H1 (cell line): ENCODE measurements at regions not wholly inside any gene's neighbourhood (a gene's known extent, or its start where the extent isn't known, plus 50 kb on each side); places are given as distances from the start of the nearest gene placed in this dataset.

ENCODE experiments used
- CTCF ChIA-PET: fragments of 300-600 bp; sonication (Branson Sonifier 250); formaldehyde crosslinking; loops from one replicate; lab custom pipeline; 2021; ENCODE audit not compliant: partially characterized antibody; lab: Charles Lee
- POLR2A ChIA-PET: fragments of 300-600 bp; sonication (Branson Sonifier 250); formaldehyde crosslinking; loops from one replicate; lab custom pipeline; 2021; ENCODE audit warnings: inconsistent platforms; ENCODE audit not compliant: partially characterized antibody; lab: Charles Lee
- DNase-seq, 2 experiments: peaks; one replicate each; pipeline versions ENCODE4 v3.0.0 to v3.0.0-alpha.2; 2010 to 2022; ENCODE audit warnings: low spot score in 2 of 2, low read depth in 1 of 2, mixed read lengths in 1 of 2
- FAIRE-seq: peaks from 2 replicates; lab custom pipeline; 2011; peaks lifted over from hg19 to GRCh38; lab: Jason Lieb, UNC
- H2AFZ ChIP-seq: 2 replicates; pipeline ENCODE4 v1.8.1; 2012; ENCODE audit warnings: low read length, inconsistent platforms
- H2AK5ac ChIP-seq: 2 replicates; pipeline ENCODE4 v1.6.1; 2013; ENCODE audit warnings: low read depth, low read length
- H2BK120ac ChIP-seq: replicated peaks from 2 replicates; pipeline ENCODE3; 2013; ENCODE audit warnings: low read depth, low read length, inconsistent platforms
- H2BK12ac ChIP-seq: 2 replicates; pipeline ENCODE4 v1.6.1; 2013; ENCODE audit warnings: low read depth, low read length
- H2BK15ac ChIP-seq: 2 replicates; pipeline ENCODE4 v1.6.1; 2013; ENCODE audit warnings: low read length
- H2BK20ac ChIP-seq: 2 replicates; pipeline ENCODE4 v1.6.1; 2013; ENCODE audit warnings: low read length
- H2BK5ac ChIP-seq: 2 replicates; pipeline ENCODE4 v1.6.1; 2013; ENCODE audit warnings: low read depth, low read length
- H3K14ac ChIP-seq: 2 replicates; pipeline ENCODE4 v1.6.1; 2013; ENCODE audit warnings: inconsistent platforms; ENCODE audit not compliant: insufficient read length
- H3K18ac ChIP-seq: 2 replicates; pipeline ENCODE4 v1.6.1; 2013; ENCODE audit warnings: low read length; ENCODE audit errors: extremely low read depth
- H3K23ac ChIP-seq: 2 replicates; pipeline ENCODE4 v1.6.1; 2013; ENCODE audit warnings: inconsistent platforms; ENCODE audit not compliant: insufficient read length
- H3K23me2 ChIP-seq: 2 replicates; pipeline ENCODE4 v1.6.1; 2013; ENCODE audit warnings: low read depth, low read length
- H3K27ac ChIP-seq: 2 replicates; pipeline ENCODE4 v1.6.1; 2011; ENCODE audit warnings: low read depth, low read length, inconsistent platforms
- H3K27me3 ChIP-seq, 4 experiments: replicated peaks in 1 of 4; 1 replicate in 1 of 4; 2 replicates in 3 of 4; pipeline versions ENCODE4 v1.6.1 to v1.8.1; 2011 to 2013; ENCODE audit warnings: low read length in 3 of 4, mild to moderate bottlenecking in 3 of 4, inconsistent platforms in 2 of 4, mixed read lengths in 2 of 4, moderate library complexity in 1 of 4; ENCODE audit not compliant: control insufficient read depth in 3 of 4, insufficient read depth in 3 of 4; ENCODE audit errors: extremely low read depth in 1 of 4
- H3K36me3 ChIP-seq, 4 experiments: 2 replicates each; pipeline versions ENCODE4 v1.6.1 to v1.8.1; 2011 to 2013; ENCODE audit warnings: mild to moderate bottlenecking in 4 of 4, low read length in 3 of 4, moderate library complexity in 2 of 4, control low read depth in 1 of 4, inconsistent platforms in 1 of 4; ENCODE audit not compliant: insufficient read depth in 4 of 4, control insufficient read depth in 2 of 4
- H3K4ac ChIP-seq: replicated peaks from 2 replicates; pipeline ENCODE3; 2013; ENCODE audit warnings: low read length, low read depth, mixed read lengths, inconsistent platforms; ENCODE audit not compliant: insufficient read length
- H3K4me1 ChIP-seq, 4 experiments: replicated peaks in 1 of 4; 1 replicate in 1 of 4; 2 replicates in 3 of 4; pipeline versions ENCODE4 v1.6.1 to v1.8.1; 2011 to 2013; ENCODE audit warnings: low read length in 3 of 4, inconsistent platforms in 2 of 4, mixed read lengths in 1 of 4; ENCODE audit not compliant: insufficient read depth in 4 of 4, control insufficient read depth in 3 of 4
- H3K4me2 ChIP-seq, 2 experiments: 2 replicates each; pipeline versions ENCODE4 v1.6.1 to v1.8.1; 2011 to 2013; ENCODE audit warnings: low read depth in 2 of 2, low read length in 2 of 2, control low read depth in 1 of 2, inconsistent platforms in 1 of 2, mild to moderate bottlenecking in 1 of 2; ENCODE audit not compliant: insufficient read depth in 1 of 2
- H3K4me3 ChIP-seq, 4 experiments: fragments of 200-600, 300-600 bp in 1 of 4; sonication (generic), shearing (Covaris generic), sonication (Bioruptor Twin) in 1 of 4; 2 replicates each; pipeline versions ENCODE4 v1.5.1 to v1.8.1; 2011 to 2016; ENCODE audit warnings: low read length in 4 of 4, low read depth in 3 of 4, control low read depth in 2 of 4, inconsistent platforms in 2 of 4, mild to moderate bottlenecking in 2 of 4, mixed read lengths in 1 of 4, moderate library complexity in 1 of 4; ENCODE audit not compliant: insufficient read depth in 2 of 4; ENCODE audit errors: extremely low read depth in 1 of 4
- H3K56ac ChIP-seq: replicated peaks from 2 replicates; pipeline ENCODE3; 2013; ENCODE audit warnings: low read depth, mild to moderate bottlenecking, mixed read lengths, low read length, inconsistent platforms; ENCODE audit not compliant: insufficient read length
- H3K79me1 ChIP-seq: 2 replicates; pipeline ENCODE4 v1.6.1; 2013; ENCODE audit warnings: low read depth, low read length, control low read depth
- H3K79me2 ChIP-seq, 2 experiments: 2 replicates each; pipeline versions ENCODE4 v1.6.1 to v1.8.1; 2012 to 2013; ENCODE audit warnings: low read length in 2 of 2, mild to moderate bottlenecking in 2 of 2, inconsistent platforms in 1 of 2; ENCODE audit not compliant: insufficient read depth in 2 of 2, control insufficient read depth in 1 of 2
- H3K9ac ChIP-seq, 4 experiments: replicated peaks in 1 of 4; 1 replicate in 1 of 4; 2 replicates in 3 of 4; pipeline versions ENCODE4 v1.6.1 to v1.8.1; 2011 to 2013; ENCODE audit warnings: low read depth in 3 of 4, low read length in 3 of 4, control low read depth in 2 of 4, mild to moderate bottlenecking in 2 of 4, moderate library complexity in 2 of 4, inconsistent platforms in 1 of 4; ENCODE audit errors: extremely low read depth in 1 of 4
- H3K9me3 ChIP-seq, 2 experiments: 2 replicates each; pipeline versions ENCODE4 v1.6.1 to v1.8.1; 2012 to 2013; ENCODE audit warnings: mild to moderate bottlenecking in 2 of 2, moderate library complexity in 2 of 2, control low read depth in 1 of 2, inconsistent platforms in 1 of 2, low read depth in 1 of 2, low read length in 1 of 2, mixed read lengths in 1 of 2; ENCODE audit not compliant: insufficient read depth in 2 of 2
- H4K20me1 ChIP-seq, 2 experiments: replicated peaks in 1 of 2; 2 replicates each; pipeline versions ENCODE3 to v1.8.1; 2011 to 2013; ENCODE audit warnings: inconsistent platforms in 2 of 2, low read length in 2 of 2, mild to moderate bottlenecking in 1 of 2; ENCODE audit not compliant: insufficient read depth in 2 of 2, control insufficient read depth in 1 of 2
- H4K5ac ChIP-seq: 2 replicates; pipeline ENCODE4 v1.6.1; 2013; ENCODE audit warnings: low read length, low read depth, mixed read lengths, inconsistent platforms; ENCODE audit not compliant: insufficient read length
- H4K8ac ChIP-seq: 2 replicates; pipeline ENCODE4 v1.8.0; 2013; ENCODE audit warnings: mild to moderate bottlenecking, moderate library complexity, low read length, inconsistent platforms; ENCODE audit not compliant: insufficient read depth; ENCODE audit errors: extremely low read depth
- H4K91ac ChIP-seq: replicated peaks from 2 replicates; pipeline ENCODE3; 2013; ENCODE audit warnings: low read length, mixed read lengths, inconsistent platforms; ENCODE audit not compliant: insufficient read length
- BCL11A ChIP-seq, 2 experiments: IDR thresholded peaks; one replicate each; pipeline ENCODE4 v1.6.1; 2011; ENCODE audit warnings: low read depth in 2 of 2, low read length in 2 of 2, mild to moderate bottlenecking in 2 of 2
- BRCA1 ChIP-seq: IDR thresholded peaks from 2 replicates; pipeline ENCODE4 v1.6.1; 2012; ENCODE audit warnings: low read depth, low read length, improper control_type of control experiment
- CTBP2 ChIP-seq: IDR thresholded peaks from 2 replicates; pipeline ENCODE4 v1.7.0; 2011; ENCODE audit warnings: borderline replicate concordance, mild to moderate bottlenecking, moderate library complexity, mixed read lengths, low read length; ENCODE audit not compliant: insufficient read depth, insufficient read length
- EZH2 ChIP-seq: fragments of 200-600 bp; sonication (generic); IDR thresholded peaks from 2 replicates; pipeline ENCODE4 v1.7.1; 2012; ENCODE audit warnings: low read depth, mild to moderate bottlenecking, moderate library complexity, low read length, inconsistent platforms; ENCODE audit not compliant: severe bottlenecking
- KDM4A ChIP-seq: IDR thresholded peaks from one replicate; pipeline ENCODE4 v1.7.1; 2012; ENCODE audit warnings: low read depth, mild to moderate bottlenecking, moderate library complexity, low read length, inconsistent platforms; ENCODE audit not compliant: severe bottlenecking
- POLR2AphosphoS5 ChIP-seq: IDR thresholded peaks from 2 replicates; pipeline ENCODE4 v1.6.1; 2011; ENCODE audit warnings: low read depth, low read length
- SIN3A ChIP-seq, 2 experiments: IDR thresholded peaks in 1 of 2; conservative IDR thresholded peaks in 1 of 2; 2 replicates each; pipeline ENCODE4 v1.6.1; 2011 to 2012; ENCODE audit warnings: low read length in 2 of 2, improper control_type of control experiment in 1 of 2, low read depth in 1 of 2, mild to moderate bottlenecking in 1 of 2
- SP4 ChIP-seq: IDR thresholded peaks from 2 replicates; pipeline ENCODE4 v1.6.1; 2012; ENCODE audit warnings: low read length, inconsistent platforms
- WGBS, 2 experiments: shearing (Covaris generic) in 1 of 2; methylation state at CpG; one replicate each; pipeline versions ENCODE4 v1.1.6 to v1.1.7; 2013 to 2015; ENCODE audit warnings: low lambda C conversion rate in 2 of 2, mixed read lengths in 2 of 2, inconsistent platforms in 1 of 2, low coverage in 1 of 2, missing lambda C conversion rate in 1 of 2; ENCODE audit not compliant: insufficient replicate concordance in 2 of 2, insufficient coverage in 1 of 2, insufficient read length in 1 of 2; ENCODE audit errors: extremely low coverage in 1 of 2, missing lambda C conversion rate in 1 of 2; 5-methylcytosine and 5-hydroxymethylcytosine counted together
- TF ChIP-seq, protein P1 (sequence below): IDR thresholded peaks from 2 replicates; pipeline ENCODE4 v1.6.1; 2011; ENCODE audit warnings: low read length, improper control_type of control experiment
- TF ChIP-seq, protein P2 (sequence below): IDR thresholded peaks from 2 replicates; pipeline ENCODE4 v1.6.1; 2012; ENCODE audit warnings: inconsistent platforms

DNA sequence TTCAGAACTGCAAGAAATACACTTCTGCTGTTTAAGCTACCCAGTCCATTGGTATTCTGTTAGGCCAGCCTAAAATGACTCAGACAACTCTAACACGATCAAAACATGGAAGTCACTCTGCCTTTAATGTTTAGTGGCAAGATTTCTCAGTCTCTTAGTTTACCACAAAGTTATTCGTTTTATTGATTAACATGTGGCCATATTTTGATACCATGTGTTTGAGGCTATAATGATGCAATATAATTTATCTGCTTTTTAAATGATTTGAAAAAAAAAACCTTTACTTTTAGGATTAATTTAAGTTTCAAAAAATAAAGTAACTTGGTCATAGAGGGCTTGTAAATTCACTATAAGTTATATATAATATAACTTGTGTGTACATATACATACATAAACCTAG is 223.4 kb downstream of the SPRY2 start:
- Histone ChIP-seq H3K56ac (no peak overlapping the region), H3K79me1 (no peaks in the 10 kb centered on the region), H2BK120ac (no peak overlapping the region), H3K4ac (no peak overlapping the region), H2AFZ (no peak overlapping the region), H3K9me3 (no peaks in the 10 kb centered on the region), H3K18ac (no peak overlapping the region), H3K9ac (no peak overlapping the region), H2AK5ac (no peak overlapping the region), H3K27ac (no peak overlapping the region), H4K20me1 (no peaks in the 10 kb centered on the region), H2BK5ac (no peak overlapping the region), H3K23ac (no peak overlapping the region), H2BK12ac (no peak overlapping the region), H3K4me3 (no peak overlapping the region), H3K4me1 (no peaks in the 10 kb centered on the region), H3K36me3 (no peaks in the 10 kb centered on the region), H3K4me2 (no peak overlapping the region), H3K14ac (no peak overlapping the region), H2BK15ac (no peak overlapping the region), H3K27me3 (no peaks in the 10 kb centered on the region), H4K91ac (no peak overlapping the region), H4K8ac (no peak overlapping the region), H2BK20ac (no peak overlapping the region), H3K79me2 (no peaks in the 10 kb centered on the region), H4K5ac (no peak overlapping the region), H3K23me2 (no peaks in the 10 kb centered on the region)
- POLR2A ChIA-PET = interaction anchor here (1.4 kb wide), 1 partner anchor 223 kb away, joined by 3 read pairs; the partner anchor contains the start of gene SPRY2
- TF ChIP-seq BCL11A (IDR thresholded peaks at IDR 0.05; ENCODE audit: low read depth in 2 of 2, low read length in 2 of 2) (no peak), BRCA1 (no peak), CTBP2 (no peak), KDM4A (no peak), SIN3A (conservative IDR thresholded peaks at IDR 0.05 in 1 of 2, IDR thresholded peaks at IDR 0.05 in 1 of 2; ENCODE audit: low read depth in 1 of 2, low read length in 2 of 2) (no peak), SP4 (no peak), EZH2 (no peak), POLR2AphosphoS5 (no peak)
- TF ChIP-seq, protein P1, sequence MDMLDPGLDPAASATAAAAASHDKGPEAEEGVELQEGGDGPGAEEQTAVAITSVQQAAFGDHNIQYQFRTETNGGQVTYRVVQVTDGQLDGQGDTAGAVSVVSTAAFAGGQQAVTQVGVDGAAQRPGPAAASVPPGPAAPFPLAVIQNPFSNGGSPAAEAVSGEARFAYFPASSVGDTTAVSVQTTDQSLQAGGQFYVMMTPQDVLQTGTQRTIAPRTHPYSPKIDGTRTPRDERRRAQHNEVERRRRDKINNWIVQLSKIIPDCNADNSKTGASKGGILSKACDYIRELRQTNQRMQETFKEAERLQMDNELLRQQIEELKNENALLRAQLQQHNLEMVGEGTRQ = no peak
- TF ChIP-seq, protein P2, sequence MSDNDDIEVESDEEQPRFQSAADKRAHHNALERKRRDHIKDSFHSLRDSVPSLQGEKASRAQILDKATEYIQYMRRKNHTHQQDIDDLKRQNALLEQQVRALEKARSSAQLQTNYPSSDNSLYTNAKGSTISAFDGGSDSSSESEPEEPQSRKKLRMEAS = no peak
- 94% methylated on average over 2 of the region's 2 CpGs; no CpG with 5 or more reads in 1 of the 2 experiments for WGBS, 2 experiments
- no peak for FAIRE-seq
- CTCF ChIA-PET = interaction anchor here (1.3 kb wide), 1 partner anchor 342 kb away, joined by 3 read pairs; no protein-coding TSS in a partner anchor
- DNase-seq = no peak
